SHP77 (cell line): ENCODE measurements at regions not wholly inside any gene's neighbourhood (a gene's known extent, or its start where the extent isn't known, plus 50 kb on each side); places are given as distances from the start of the nearest gene placed in this dataset.

Source experiments
- DNase-seq, 2 experiments: peaks; one replicate each; lab custom pipeline; 2025; lab: John Stamatoyannopoulos, UW

DNA sequence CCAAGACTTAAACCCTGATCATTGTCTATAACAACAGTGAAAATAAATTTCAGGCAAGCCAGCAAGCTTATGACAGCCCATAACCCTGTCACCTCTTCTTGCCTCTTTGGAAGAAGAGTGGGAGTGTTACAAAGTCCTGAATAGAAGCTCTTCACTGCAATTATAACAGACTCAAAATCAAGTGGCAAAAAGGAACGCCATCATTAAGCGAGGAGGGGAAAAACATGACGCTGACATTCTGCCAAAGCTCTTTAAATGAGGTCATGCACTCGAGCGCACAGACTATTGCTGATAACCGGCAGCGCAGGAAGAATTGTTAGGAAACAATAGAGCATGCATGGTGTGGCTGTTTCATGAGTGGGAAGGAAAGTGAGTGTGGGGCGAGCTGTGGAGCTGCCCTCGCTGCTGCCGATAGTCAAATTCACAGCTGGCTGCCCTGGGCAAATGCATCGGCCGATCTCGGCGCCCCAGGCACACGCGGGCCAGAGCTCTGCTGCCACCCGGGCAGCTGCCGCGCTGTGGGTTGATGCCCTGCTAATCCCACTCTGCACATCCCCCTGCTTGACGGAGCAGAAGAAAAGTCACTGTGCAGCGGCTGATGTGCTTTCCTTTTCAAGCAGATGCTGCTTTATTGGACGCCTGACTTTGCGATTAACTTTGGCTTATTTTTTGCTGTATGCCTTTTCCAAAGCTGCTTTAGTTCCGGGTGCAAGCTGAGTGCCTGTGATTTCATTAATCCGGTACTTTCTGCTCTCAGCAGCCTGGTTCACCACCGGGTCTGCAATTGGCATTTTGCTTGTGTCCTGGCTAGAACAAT, 102.4 kb upstream of the ST6GALNAC5 start:
- peak in 1 of 2 experiments; percentile 16 for DNase-seq

DNA sequence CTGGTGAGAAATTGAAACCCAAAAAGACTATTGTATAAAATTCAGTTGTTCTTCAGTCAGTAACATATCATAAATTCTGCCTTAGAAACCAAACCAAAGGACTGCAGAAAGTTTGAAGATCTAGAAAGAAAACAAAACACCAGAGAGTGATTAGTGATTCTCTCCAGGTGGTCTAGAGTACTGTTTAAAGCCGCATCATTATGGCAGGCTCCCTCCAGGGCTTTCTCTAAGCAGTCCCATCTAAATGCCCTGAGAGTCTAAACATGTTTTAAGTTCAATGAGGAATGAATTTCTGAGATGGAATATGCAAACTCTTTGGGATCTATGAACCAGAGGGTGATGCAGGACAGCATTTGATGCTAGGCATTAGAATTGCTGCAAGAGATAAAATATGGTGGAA, 100.9 kb upstream of the ST6GALNAC5 start:
- DNase-seq: no peak

DNA sequence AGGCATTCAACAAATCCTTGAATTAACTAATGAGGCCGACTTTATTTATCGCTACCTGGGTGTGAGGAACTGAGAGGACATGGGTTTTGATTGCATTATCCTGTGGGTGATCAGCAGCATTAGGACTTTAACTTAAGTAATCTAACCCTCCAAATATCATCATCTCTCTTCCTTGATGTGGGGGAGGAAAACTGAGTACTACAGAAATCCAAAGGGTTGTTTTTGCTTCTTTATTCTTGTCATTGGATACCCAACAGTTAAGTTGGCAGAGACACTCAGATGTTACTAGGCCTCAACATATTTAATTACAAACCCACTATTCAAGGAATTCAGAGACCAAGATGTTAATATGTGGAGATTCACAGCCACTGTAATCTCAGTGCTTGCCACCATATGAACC, 97.4 kb upstream of the ST6GALNAC5 start:
- DNase-seq: no peak

DNA sequence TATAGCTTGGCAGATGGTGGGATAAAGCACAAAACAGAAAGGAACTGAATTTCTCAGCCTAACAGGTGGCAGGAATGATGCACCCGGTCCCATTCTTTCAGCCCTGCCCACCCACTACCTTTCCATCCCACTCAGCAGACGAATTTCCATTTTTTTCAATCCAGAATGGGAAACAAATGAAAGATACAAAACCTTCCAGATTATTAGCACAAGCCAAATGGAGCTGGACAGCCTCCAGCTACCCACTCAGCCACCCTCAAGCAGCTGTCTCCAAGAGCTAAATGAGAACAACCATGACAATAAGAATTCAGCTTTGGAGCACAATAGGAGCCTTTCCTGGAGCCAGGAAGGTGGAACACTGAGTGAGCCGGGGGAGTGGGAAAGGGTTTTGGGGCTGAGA, 96.3 kb upstream of the ST6GALNAC5 start:
- DNase-seq: no peak

DNA sequence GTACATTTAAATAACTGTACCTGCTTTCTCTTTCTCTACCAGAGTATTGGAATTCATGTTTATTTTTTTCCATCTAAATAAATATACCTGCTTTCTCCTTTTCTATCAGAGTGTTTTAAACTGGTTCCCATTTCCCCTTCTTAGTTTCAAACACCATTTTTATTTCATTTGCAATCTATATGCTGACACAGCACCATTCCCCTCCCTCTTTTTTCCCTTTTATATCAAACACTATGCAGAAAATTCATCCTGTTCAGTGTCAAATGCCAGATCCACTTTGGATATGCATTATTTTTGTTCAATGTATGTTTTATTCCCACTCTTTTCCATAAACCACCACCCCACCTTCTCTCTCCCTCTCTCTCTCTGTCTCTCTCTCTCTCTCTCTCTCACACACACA, 85.8 kb upstream of the ST6GALNAC5 start:
- no peak for DNase-seq

DNA sequence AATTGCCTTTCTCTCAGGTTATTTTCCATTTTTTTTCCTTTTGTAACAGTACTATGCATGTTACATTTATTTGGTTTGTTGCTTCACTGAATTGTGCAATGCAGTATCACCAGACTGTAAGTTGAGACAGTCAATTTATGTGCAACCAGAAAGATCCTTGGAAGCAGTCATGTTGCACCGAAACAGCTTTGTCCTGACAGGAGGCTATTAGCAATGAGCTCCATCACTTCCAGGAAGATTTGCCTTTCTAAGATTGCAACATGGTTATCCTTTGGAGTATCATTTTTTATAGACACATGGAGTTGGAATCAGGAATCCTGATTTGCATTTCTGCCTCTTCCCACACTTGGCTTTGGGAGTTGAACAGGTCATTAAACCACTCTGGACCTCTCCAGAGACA, 84.5 kb upstream of the ST6GALNAC5 start:
- DNase-seq: no peak

DNA sequence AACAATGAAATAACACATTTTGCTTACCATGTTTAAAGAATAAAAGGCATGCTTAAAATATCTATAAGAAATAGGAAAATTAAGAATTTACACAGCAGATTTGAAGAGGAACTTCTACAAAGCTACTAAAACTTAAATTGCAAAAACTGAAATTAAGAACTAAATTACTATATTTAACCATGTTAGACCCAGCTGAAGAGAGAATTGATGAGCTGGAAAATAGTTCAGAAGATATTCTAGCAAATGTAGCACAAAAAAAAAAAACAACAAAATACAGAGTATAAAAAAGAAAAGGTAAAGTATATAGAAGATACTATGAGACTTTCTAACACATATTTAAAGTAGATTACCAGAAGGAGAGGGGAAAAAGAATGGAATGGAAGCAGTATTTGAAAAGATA, 82.8 kb upstream of the ST6GALNAC5 start:
- DNase-seq: no peak

DNA sequence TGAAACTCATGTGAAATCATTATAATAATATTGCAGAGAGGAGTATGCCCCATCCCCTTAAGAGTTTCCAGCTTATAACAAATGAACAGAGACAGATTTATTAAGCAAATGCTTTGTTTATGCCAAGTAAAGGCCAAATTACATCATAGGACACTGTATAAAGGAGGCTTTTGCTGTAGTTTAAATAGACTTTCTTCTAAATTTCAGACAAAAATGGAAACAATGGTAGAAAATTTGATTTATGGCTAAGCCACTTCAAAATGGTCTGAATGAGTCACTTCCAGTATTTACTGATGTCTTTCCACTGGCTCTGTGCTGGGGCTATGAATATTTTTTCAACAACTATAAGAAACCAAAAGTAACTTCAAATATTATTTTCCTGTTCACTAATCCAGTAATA, 81.1 kb upstream of the ST6GALNAC5 start:
- no peak for DNase-seq

DNA sequence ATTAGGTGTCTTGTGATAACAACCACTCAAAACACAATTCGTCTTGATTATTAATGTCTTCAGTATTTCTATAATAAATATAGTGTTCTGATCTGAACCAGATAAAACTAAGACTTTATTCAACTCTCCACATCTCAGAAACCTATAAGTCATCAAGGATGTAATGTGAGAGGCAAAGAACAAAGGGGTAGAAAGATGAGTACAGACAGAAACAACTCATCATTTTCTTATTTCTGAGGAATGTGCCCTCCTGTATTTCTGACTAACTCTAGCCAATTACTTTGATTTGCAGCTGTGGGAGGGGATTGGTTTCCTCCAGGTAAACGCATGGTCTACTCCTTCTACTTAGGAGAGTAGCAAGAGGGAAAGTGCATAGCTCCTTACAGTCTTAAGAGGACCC, 73.7 kb upstream of the ST6GALNAC5 start:
- DNase-seq: no peak

DNA sequence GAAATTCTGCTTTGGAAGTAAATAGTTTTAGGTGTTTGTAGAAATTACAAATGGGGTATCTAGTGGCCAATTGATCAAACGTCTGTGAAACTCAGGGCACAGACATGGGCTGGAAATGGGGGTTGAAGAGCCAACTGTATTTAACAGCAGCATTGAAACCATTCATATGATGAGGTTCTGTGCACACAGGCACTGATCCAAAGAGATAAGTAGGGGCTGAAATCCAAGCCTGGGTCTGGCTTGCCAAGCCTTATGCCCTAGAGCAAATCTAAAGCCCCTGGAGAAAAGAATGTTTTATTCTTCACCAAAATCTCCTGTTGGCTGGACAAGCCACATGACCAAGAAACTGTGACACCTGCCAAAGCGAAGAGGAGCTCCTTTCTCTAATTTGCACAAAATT, 67.6 kb upstream of the ST6GALNAC5 start:
- DNase-seq: no peak

DNA sequence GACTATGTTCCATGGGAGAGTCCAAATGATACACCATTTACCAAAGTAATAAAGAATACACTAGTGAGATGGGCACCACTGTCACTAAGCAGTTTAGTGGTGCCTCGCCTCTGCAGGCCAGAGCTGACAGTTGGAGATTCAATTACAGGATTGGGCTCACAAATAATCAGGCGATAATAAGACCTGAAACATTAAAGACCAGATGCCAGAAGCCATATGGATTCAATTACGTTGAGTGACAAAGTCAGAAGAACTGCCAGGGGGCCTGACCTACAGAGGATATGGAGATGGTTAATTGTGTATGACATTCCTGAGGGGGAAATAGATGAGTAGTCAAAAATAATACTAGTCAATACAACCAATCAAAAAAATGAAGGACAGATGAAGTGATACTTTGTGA, 65.2 kb upstream of the ST6GALNAC5 start:
- DNase-seq: no peak

DNA sequence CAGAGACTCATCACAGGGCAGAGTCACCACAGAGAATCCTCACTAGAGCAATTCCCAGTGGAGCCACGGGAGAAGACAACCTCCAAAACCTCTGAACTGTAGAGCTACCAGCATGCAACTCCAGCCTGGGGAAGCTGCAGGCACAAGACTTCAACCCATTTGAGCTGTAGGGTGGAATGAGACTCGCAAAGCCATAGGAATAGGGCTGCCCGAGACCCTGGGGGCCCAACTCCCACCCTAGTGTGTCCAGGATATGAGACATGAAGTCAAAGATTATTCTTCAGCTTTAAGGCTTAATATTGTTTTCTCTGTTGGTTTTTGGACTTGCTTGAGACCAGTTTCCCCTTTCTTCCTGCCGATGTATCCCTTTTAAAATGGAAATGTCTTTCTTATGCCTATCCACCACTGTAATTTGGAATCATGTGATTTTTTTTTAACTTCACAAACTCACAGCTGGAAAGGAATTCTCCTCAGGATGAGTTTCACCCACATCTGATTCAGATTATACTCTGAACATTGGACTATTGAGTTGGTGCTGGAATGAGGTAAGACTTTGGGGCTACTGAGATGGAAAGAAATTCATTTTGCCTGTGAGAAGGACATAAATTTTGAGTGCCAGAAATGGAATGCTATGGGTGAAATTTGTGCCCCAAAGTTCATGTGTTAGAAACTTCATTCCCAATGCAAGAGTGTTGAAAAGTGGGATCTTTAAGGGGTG, 59.6 kb upstream of the ST6GALNAC5 start:
- DNase-seq: no peak
